IMR-90 (cell line): ENCODE measurements at regions not wholly inside any gene's neighbourhood (a gene's known extent, or its start where the extent isn't known, plus 50 kb on each side); places are given as distances from the start of the nearest gene placed in this dataset.
A peak's percentile ranks its signal among the peaks of the same experiment; 100 is the strongest.

Experiments used
- ATAC-seq: fragments of 200-7000 bp; cut with Tn5 transposase; 2 replicates; pipeline ENCODE4 v1.9.1; 2020; ENCODE audit warnings: low read depth, mild to moderate bottlenecking, moderate library complexity
- BruUV-seq: library from RNA; stranded (reverse); fragments of 400-500 nt; replicated peaks from 2 replicates; lab custom pipeline; 2021; lab: Mats Ljungman, UMichigan
- CTCF ChIA-PET: fragments of 300-600 bp; formaldehyde crosslinking; extraction: SDS; loops from one replicate; lab custom pipeline; 2021; ENCODE audit warnings: antibody characterized with exemption; lab: Yijun Ruan, JAX
- POLR2A ChIA-PET: fragments of 300-600 bp; sonication (Branson Sonifier 250); formaldehyde crosslinking; loops from one replicate; lab custom pipeline; 2022; ENCODE audit warnings: antibody characterized with exemption; ENCODE audit not compliant: unreplicated experiment; lab: Charles Lee
- DNase-seq: peaks from one replicate; pipeline ENCODE4 v3.0.0; 2013
- H2AFZ ChIP-seq: replicated peaks from 2 replicates; pipeline ENCODE3; 2013; ENCODE audit warnings: low read length, mild to moderate bottlenecking; ENCODE audit not compliant: poor library complexity
- H2AK5ac ChIP-seq: 2 replicates; pipeline ENCODE4 v1.6.1; 2013; ENCODE audit warnings: low read depth, low read length, inconsistent platforms
- H2AK9ac ChIP-seq: replicated peaks from 2 replicates; pipeline ENCODE3; 2013; ENCODE audit warnings: mild to moderate bottlenecking, low read depth, low read length, moderate library complexity; ENCODE audit not compliant: poor library complexity
- H2BK120ac ChIP-seq: 2 replicates; pipeline ENCODE4 v1.6.1; 2013; ENCODE audit warnings: low read depth, low read length, inconsistent platforms
- H2BK15ac ChIP-seq: 3 replicates; pipeline ENCODE4 v1.6.1; 2013; ENCODE audit warnings: low read depth, low read length, inconsistent platforms
- H2BK20ac ChIP-seq: 2 replicates; pipeline ENCODE4 v1.6.1; 2013; ENCODE audit warnings: low read depth, mild to moderate bottlenecking, inconsistent platforms, low read length, moderate library complexity
- H2BK5ac ChIP-seq: 2 replicates; pipeline ENCODE4 v1.6.1; 2013; ENCODE audit warnings: mild to moderate bottlenecking, low read depth, low read length, inconsistent platforms; ENCODE audit not compliant: poor library complexity, severe bottlenecking
- H3K14ac ChIP-seq: replicated peaks from 2 replicates; pipeline ENCODE4 v1.6.1; 2013; ENCODE audit warnings: low read depth, low read length, inconsistent platforms
- H3K18ac ChIP-seq: 2 replicates; pipeline ENCODE4 v1.6.1; 2013; ENCODE audit warnings: low read depth, low read length, control low read depth
- H3K23ac ChIP-seq: 2 replicates; pipeline ENCODE4 v1.6.1; 2013; ENCODE audit warnings: low read depth, low read length, inconsistent platforms
- H3K27ac ChIP-seq: 2 replicates; pipeline ENCODE4 v1.5.1; 2013; ENCODE audit warnings: mild to moderate bottlenecking, control low read depth, low read length; ENCODE audit not compliant: insufficient read depth
- H3K27me3 ChIP-seq: 2 replicates; pipeline ENCODE4 v1.6.1; 2013; ENCODE audit warnings: low read length; ENCODE audit not compliant: control insufficient read depth, insufficient read depth
- H3K36me3 ChIP-seq: 2 replicates; pipeline ENCODE4 v1.6.1; 2013; ENCODE audit warnings: low read length, mixed read lengths; ENCODE audit not compliant: control insufficient read depth, insufficient read depth
- H3K4ac ChIP-seq: 2 replicates; pipeline ENCODE4 v1.6.1; 2013; ENCODE audit warnings: low read depth, low read length, inconsistent platforms
- H3K4me1 ChIP-seq: 2 replicates; pipeline ENCODE4 v1.6.1; 2013; ENCODE audit warnings: low read length, mixed read lengths; ENCODE audit not compliant: control insufficient read depth, insufficient read depth
- H3K4me2 ChIP-seq: 2 replicates; pipeline ENCODE4 v1.6.1; 2013; ENCODE audit warnings: low read depth, mild to moderate bottlenecking, control low read depth, low read length, moderate library complexity
- H3K4me3 ChIP-seq: 2 replicates; pipeline ENCODE4 v1.5.1; 2013; ENCODE audit warnings: low read depth, mild to moderate bottlenecking, control low read depth, low read length, moderate library complexity; ENCODE audit not compliant: insufficient read depth
- H3K56ac ChIP-seq: 2 replicates; pipeline ENCODE4 v1.6.1; 2013; ENCODE audit warnings: low read length, inconsistent platforms; ENCODE audit not compliant: insufficient read depth; ENCODE audit errors: extremely low read depth
- H3K79me1 ChIP-seq, 2 experiments: 2 replicates each; pipeline ENCODE4 v1.6.1; 2013; ENCODE audit warnings: low read length in 2 of 2, inconsistent platforms in 1 of 2, low read depth in 1 of 2
- H3K9ac ChIP-seq: 2 replicates; pipeline ENCODE4 v1.6.1; 2013; ENCODE audit warnings: low read depth, low read length, control low read depth
- H3K9me1 ChIP-seq: 2 replicates; pipeline ENCODE4 v1.6.1; 2013; ENCODE audit warnings: low read length, inconsistent platforms; ENCODE audit not compliant: insufficient read depth
- H3K9me3 ChIP-seq: 2 replicates; pipeline ENCODE4 v1.6.1; 2013; ENCODE audit warnings: low read length; ENCODE audit not compliant: control insufficient read depth, insufficient read depth
- H4K20me1 ChIP-seq: 2 replicates; pipeline ENCODE4 v1.6.1; 2013; ENCODE audit warnings: low read length, inconsistent platforms; ENCODE audit not compliant: insufficient read depth
- H4K5ac ChIP-seq: 2 replicates; pipeline ENCODE4 v1.6.1; 2013; ENCODE audit warnings: mild to moderate bottlenecking, low read depth, low read length, control low read depth
- H4K8ac ChIP-seq, 2 experiments: 2 replicates each; pipeline ENCODE4 v1.6.1; 2013; ENCODE audit warnings: low read depth in 2 of 2, low read length in 2 of 2, control low read depth in 1 of 2, inconsistent platforms in 1 of 2
- H4K91ac ChIP-seq: 2 replicates; pipeline ENCODE4 v1.6.1; 2013; ENCODE audit warnings: low read depth, low read length, inconsistent platforms; ENCODE audit not compliant: insufficient read depth
- BHLHE40 ChIP-seq: fragments of 150-350 bp; IDR thresholded peaks from 2 replicates; pipeline ENCODE4 v1.6.1; 2016; ENCODE audit warnings: mild to moderate bottlenecking, low read depth, low read length
- CEBPB ChIP-seq: IDR thresholded peaks from 2 replicates; pipeline ENCODE4 v1.6.1; 2012; ENCODE audit warnings: low read depth, low read length, improper control_type of control experiment
- CHD1 ChIP-seq: IDR thresholded peaks from 2 replicates; pipeline ENCODE4 v1.6.1; 2012; ENCODE audit warnings: low read depth, low read length, improper control_type of control experiment
- CTCF ChIP-seq: conservative IDR thresholded peaks from 2 replicates; pipeline ENCODE4 v1.5.1; 2012; ENCODE audit warnings: mild to moderate bottlenecking, low read depth, low read length, improper control_type of control experiment
- ELK1 ChIP-seq: fragments of 150-350 bp; IDR thresholded peaks from 2 replicates; pipeline ENCODE4 v1.6.1; 2016; ENCODE audit warnings: low read depth, mild to moderate bottlenecking, low read length, moderate library complexity, borderline replicate concordance
- FOS ChIP-seq: fragments of 150-350 bp; IDR thresholded peaks from 2 replicates; pipeline ENCODE4 v1.6.1; 2016; ENCODE audit warnings: low read depth, low read length
- MAZ ChIP-seq: IDR thresholded peaks from 2 replicates; pipeline ENCODE4 v1.6.1; 2012; ENCODE audit warnings: low read depth, mild to moderate bottlenecking, low read length, improper control_type of control experiment, moderate library complexity, borderline replicate concordance
- POLR2A ChIP-seq: IDR thresholded peaks from 2 replicates; pipeline ENCODE4 v1.6.1; 2012; ENCODE audit warnings: mild to moderate bottlenecking, low read depth, low read length
- RAD21 ChIP-seq: IDR thresholded peaks from 2 replicates; pipeline ENCODE4 v1.6.1; 2012; ENCODE audit warnings: low read length, improper control_type of control experiment
- RCOR1 ChIP-seq: IDR thresholded peaks from 2 replicates; pipeline ENCODE4 v1.6.1; 2012; ENCODE audit warnings: mild to moderate bottlenecking, low read length, improper control_type of control experiment; ENCODE audit not compliant: insufficient replicate concordance
- RFX5 ChIP-seq: IDR thresholded peaks from 2 replicates; pipeline ENCODE4 v1.8.0; 2012; ENCODE audit warnings: low read depth, mild to moderate bottlenecking, low read length, moderate library complexity
- USF2 ChIP-seq: fragments of 150-350 bp; IDR thresholded peaks from 2 replicates; pipeline ENCODE4 v1.6.1; 2017; ENCODE audit warnings: mild to moderate bottlenecking, antibody characterized with exemption, low read length, low read depth
- WGBS, 2 experiments: methylation state at CpG; one replicate each; pipeline versions ENCODE4 v1.1.5 to v1.1.7; 2013; ENCODE audit warnings: missing lambda C conversion rate in 2 of 2; ENCODE audit not compliant: insufficient read length in 1 of 2; ENCODE audit errors: extremely low coverage in 2 of 2; 5-methylcytosine and 5-hydroxymethylcytosine counted together
- dilution Hi-C: fragments of 300-500 bp; cut with HindIII; formaldehyde crosslinking; loops from one replicate; pipeline ENCODE4 v1.14.3; 2018; ENCODE audit warnings: low sequenced_read_pairs; ENCODE audit not compliant: unreplicated experiment
- in situ Hi-C: fragments of 300-500 bp; cut with MboI; formaldehyde crosslinking; loops from 3 replicates; pipeline ENCODE4 v1.14.3; 2019; ENCODE audit warnings: low sequenced_read_pairs, inconsistent platforms, mixed read lengths
- intact Hi-C: fragments of 100-400 bp; cut with micrococcal nuclease; formaldehyde crosslinking; loops from 2 replicates; pipeline ENCODE4 v1.10.0; 2022

GRCh38 chr3:170802164-170803151 lies 67.5 kb downstream of the RPL22L1 start:
- Histone ChIP-seq H3K9me1 (peaks cover 12% of the 10 kb centered on the region), H2AFZ (peak overlapping the region; percentile 81), H3K4me1 (peaks cover 20% of the 10 kb centered on the region), H3K4ac (peak overlapping the region; percentile 100), H2BK5ac (peak overlapping the region; percentile 95), H3K9ac (peak overlapping the region; percentile 64), H3K79me1 (peaks cover 0 to 3% of the 10 kb centered on the region in 2 experiments; a peak in 1 of 4 replicates), H2BK120ac (peak overlapping the region; percentile 100), H3K14ac (peak overlapping the region; percentile 98), H3K18ac (peak overlapping the region; percentile 100), H2AK9ac (peak overlapping the region; percentile 95), H4K20me1 (no peaks in the 10 kb centered on the region), H3K23ac (peak overlapping the region; percentile 98), H3K36me3 (no peaks in the 10 kb centered on the region), H3K4me2 (peak overlapping the region; percentile 59), H2BK15ac (peak overlapping the region; percentile 98; the same call in 2 of the 3 replicates), H3K27ac (peak overlapping the region; percentile 97), H3K27me3 (no peaks in the 10 kb centered on the region), H4K8ac (peak overlapping the region; percentile 72 to 96), H2BK20ac (peak overlapping the region; percentile 99), H3K9me3 (no peaks in the 10 kb centered on the region), H3K56ac (peak overlapping the region; percentile 99), H4K91ac (peak overlapping the region; percentile 99), H2AK5ac (peak overlapping the region; percentile 99), H4K5ac (peak overlapping the region; percentile 99), H3K4me3 (no peak overlapping the region)
- intact Hi-C loops (loop anchor here (1.0 to 5.0 kb wide), 6 partner anchors 35 to 304 kb away; no protein-coding TSS in a partner anchor), dilution Hi-C loops (no loop called here), in situ Hi-C loops (loop anchor here (10.0 kb wide), 2 partner anchors 88 to 188 kb away; no protein-coding TSS in a partner anchor)
- CTCF ChIA-PET: interaction anchor here (0.9 to 1.7 kb wide), 8 partner anchors 9 to 389 kb away, joined by 3 to 7 read pairs (median 4); no protein-coding TSS in a partner anchor
- peak; percentile 88 for ATAC-seq
- POLR2A ChIA-PET: interaction anchor here (0.5 to 1.5 kb wide), 6 partner anchors 51 to 389 kb away, joined by 3 to 4 read pairs (median 3); no protein-coding TSS in a partner anchor
- BruUV-seq: no TSS peak
- DNase-seq: peak; percentile 99
- WGBS, 2 experiments: no CpG with 5 or more reads among the region's 7 CpGs
- TF ChIP-seq RCOR1: peak; percentile 65
- no peak for TF ChIP-seq POLR2A
- TF ChIP-seq RAD21: peak; percentile 20
- no peak for TF ChIP-seq CHD1
- TF ChIP-seq FOS: peak; percentile 91
- peak; percentile 99 for TF ChIP-seq BHLHE40
- TF ChIP-seq MAZ: peak; percentile 63
- TF ChIP-seq ELK1: no peak
- peak; percentile 49; the same call in 1 of the 2 replicates for TF ChIP-seq USF2
- no peak for TF ChIP-seq RFX5
- TF ChIP-seq CTCF: no peak
- peak; percentile 63 for TF ChIP-seq CEBPB
